MCF 10A (cell line): ENCODE measurements at regions not wholly inside any gene's neighbourhood (a gene's known extent, or its start where the extent isn't known, plus 50 kb on each side); places are given as distances from the start of the nearest gene placed in this dataset.

Experiments used
- BruUV-seq: library from RNA; stranded (reverse); fragments of 400-500 nt; replicated peaks from 2 replicates; lab custom pipeline; 2021; lab: Mats Ljungman, UMichigan
- CTCF ChIA-PET: fragments of 300-600 bp; sonication (Branson Sonifier 250); formaldehyde crosslinking; extraction: SDS; loops from one replicate; lab custom pipeline; 2021; ENCODE audit warnings: antibody characterized with exemption, inconsistent platforms; lab: Yijun Ruan, JAX
- POLR2A ChIA-PET: fragments of 300-600, 350-650 bp; sonication (Branson Sonifier 250); formaldehyde crosslinking; extraction: SDS; loops from one replicate; lab custom pipeline; 2020; ENCODE audit warnings: antibody characterized with exemption, inconsistent platforms; lab: Yijun Ruan, JAX
- DNase-seq: peaks from one replicate; pipeline ENCODE4 v3.0.0-alpha.2; 2018; ENCODE audit not compliant: unreplicated experiment
- H3K27ac Mint-ChIP-seq: one replicate; pipeline ENCODE4 v1.8.0; 2022; ENCODE audit warnings: mild to moderate bottlenecking, low read depth, mixed read lengths; ENCODE audit not compliant: unreplicated experiment
- H3K27me3 Mint-ChIP-seq: one replicate; pipeline ENCODE4 v1.8.0; 2022; ENCODE audit warnings: mixed read lengths; ENCODE audit not compliant: insufficient read depth, unreplicated experiment
- H3K36me3 Mint-ChIP-seq: one replicate; pipeline ENCODE4 v1.8.0; 2022; ENCODE audit warnings: mild to moderate bottlenecking, moderate library complexity, mixed read lengths; ENCODE audit not compliant: insufficient read depth, unreplicated experiment
- H3K4me1 Mint-ChIP-seq: one replicate; pipeline ENCODE4 v1.8.0; 2022; ENCODE audit warnings: mixed read lengths; ENCODE audit not compliant: insufficient read depth, unreplicated experiment
- H3K4me3 Mint-ChIP-seq: one replicate; pipeline ENCODE4 v1.8.0; 2022; ENCODE audit warnings: mild to moderate bottlenecking, moderate library complexity, mixed read lengths; ENCODE audit not compliant: unreplicated experiment
- H3K9me3 Mint-ChIP-seq: one replicate; pipeline ENCODE4 v1.8.0; 2022; ENCODE audit warnings: mixed read lengths; ENCODE audit not compliant: unreplicated experiment
- intact Hi-C: fragments of 100-400 bp; cut with micrococcal nuclease; formaldehyde crosslinking; loops from 2 replicates; pipeline ENCODE4 v1.14.1; 2022
- TF ChIP-seq, protein P1 (sequence below): fragments of 200-600 bp; IDR thresholded peaks from one replicate; pipeline ENCODE4 v1.8.0; 2022; ENCODE audit warnings: antibody characterized with exemption, mild to moderate bottlenecking; ENCODE audit not compliant: unreplicated experiment

DNA sequence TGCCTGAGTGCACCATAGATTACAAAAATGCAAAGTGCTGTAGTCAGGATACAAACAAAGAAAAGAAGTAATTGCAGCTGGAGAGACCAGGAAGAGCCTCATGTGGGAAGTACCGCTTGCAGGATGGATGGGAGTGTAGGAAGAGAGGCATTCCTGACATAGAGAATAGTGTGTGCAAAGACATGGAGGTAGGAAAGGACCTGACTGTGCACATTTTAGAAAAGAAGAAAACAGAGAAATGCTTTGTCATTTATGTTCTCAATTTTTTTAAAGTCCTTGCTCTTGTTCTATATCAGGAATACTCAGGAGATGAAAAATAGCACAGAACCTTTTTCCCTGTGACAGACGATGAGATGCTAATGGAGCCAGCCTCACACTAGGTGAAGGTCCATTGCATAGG lies 358.7 kb upstream of the TMPO start:
- POLR2A ChIA-PET, result no interaction called here
- TF ChIP-seq, protein P1, sequence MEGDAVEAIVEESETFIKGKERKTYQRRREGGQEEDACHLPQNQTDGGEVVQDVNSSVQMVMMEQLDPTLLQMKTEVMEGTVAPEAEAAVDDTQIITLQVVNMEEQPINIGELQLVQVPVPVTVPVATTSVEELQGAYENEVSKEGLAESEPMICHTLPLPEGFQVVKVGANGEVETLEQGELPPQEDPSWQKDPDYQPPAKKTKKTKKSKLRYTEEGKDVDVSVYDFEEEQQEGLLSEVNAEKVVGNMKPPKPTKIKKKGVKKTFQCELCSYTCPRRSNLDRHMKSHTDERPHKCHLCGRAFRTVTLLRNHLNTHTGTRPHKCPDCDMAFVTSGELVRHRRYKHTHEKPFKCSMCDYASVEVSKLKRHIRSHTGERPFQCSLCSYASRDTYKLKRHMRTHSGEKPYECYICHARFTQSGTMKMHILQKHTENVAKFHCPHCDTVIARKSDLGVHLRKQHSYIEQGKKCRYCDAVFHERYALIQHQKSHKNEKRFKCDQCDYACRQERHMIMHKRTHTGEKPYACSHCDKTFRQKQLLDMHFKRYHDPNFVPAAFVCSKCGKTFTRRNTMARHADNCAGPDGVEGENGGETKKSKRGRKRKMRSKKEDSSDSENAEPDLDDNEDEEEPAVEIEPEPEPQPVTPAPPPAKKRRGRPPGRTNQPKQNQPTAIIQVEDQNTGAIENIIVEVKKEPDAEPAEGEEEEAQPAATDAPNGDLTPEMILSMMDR, result no peak
- Mint-ChIP-seq H3K27me3 (peaks cover 59% of the 10 kb centered on the region), H3K36me3 (no peaks in the 10 kb centered on the region), H3K27ac (no peak overlapping the region), H3K4me3 (no peak overlapping the region), H3K9me3 (no peaks in the 10 kb centered on the region), H3K4me1 (no peaks in the 10 kb centered on the region)
- DNase-seq, result no peak
- intact Hi-C loops, result loop anchor here (10.0 kb wide), 1 partner anchor 442 kb away; no protein-coding TSS in a partner anchor
- no TSS peak for BruUV-seq
- CTCF ChIA-PET, result interaction anchor here (0.7 kb wide), 1 partner anchor 310 kb away, joined by 3 read pairs; no protein-coding TSS in a partner anchor

DNA sequence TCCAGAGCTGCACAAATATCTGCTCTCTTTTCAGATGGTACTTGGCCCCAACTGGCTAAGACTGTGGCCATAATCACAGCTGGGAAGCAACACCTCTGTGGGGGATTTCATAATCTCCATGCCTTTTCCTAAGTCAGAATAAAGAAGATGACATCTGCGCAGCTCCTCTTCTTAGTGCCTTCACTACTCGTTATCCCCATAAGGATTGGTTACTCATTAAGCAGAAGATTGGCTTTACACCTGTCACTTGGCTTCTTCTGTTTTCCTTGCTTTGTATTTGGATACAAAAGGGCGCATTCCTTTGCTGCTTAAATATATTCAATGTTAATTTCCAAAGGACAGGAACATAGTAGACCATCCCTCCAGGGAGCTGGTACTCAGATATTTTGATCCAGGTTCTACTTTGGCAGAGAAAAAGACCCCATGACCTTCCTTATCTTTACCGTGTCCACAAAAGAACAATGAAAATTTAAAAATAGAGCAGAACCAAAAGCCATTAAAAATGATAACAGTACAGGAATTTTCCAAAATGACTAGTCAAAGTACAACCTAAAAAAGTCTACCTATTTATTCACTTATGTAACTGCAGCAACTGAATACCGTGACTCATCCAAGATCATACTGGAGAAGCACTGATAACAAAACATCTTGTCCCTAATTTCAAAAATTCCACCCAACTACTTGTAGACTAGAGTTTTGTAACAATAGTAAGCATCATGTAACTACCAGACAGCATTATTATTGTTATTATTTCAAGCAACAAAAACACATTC lies 352.3 kb upstream of the TMPO start:
- Mint-ChIP-seq H3K27me3 (peaks cover 52% of the 10 kb centered on the region), H3K4me3 (no peak overlapping the region), H3K27ac (no peak overlapping the region), H3K4me1 (peaks cover 2% of the 10 kb centered on the region), H3K36me3 (no peaks in the 10 kb centered on the region), H3K9me3 (no peaks in the 10 kb centered on the region)
- no peak for DNase-seq
- TF ChIP-seq, protein P1, result no peak
- no TSS peak for BruUV-seq
- intact Hi-C loops, result no loop called here
- ChIA-PET CTCF (interaction anchor here (0.5 to 0.7 kb wide), 2 partner anchors 208 to 852 kb away, joined by 3 to 5 read pairs; no protein-coding TSS in a partner anchor), POLR2A (no interaction called here)

DNA sequence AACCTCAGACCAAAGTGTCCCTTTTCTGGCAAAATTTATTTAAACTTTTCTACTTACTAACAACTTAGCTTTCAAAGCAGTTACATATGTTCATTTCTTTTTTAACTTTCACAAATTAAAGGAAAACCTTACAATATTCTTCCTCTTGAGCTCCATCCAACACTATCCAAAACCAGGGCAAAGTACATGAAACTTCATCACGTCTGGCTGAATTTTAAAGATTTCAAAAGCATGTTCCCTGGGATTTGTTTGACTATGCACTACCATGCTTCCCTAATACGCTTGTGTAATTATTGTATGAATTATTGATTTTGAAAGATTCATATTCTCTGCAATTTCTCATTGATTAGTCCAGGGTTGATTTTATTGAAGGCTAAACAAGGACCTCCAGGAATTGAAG lies 343.1 kb upstream of the TMPO start:
- H3K4me1 Mint-ChIP-seq, result peaks cover 5% of the 10 kb centered on the region
- TF ChIP-seq, protein P1, result no peak
- no peak overlapping the region for H3K4me3 Mint-ChIP-seq
- ChIA-PET POLR2A (no interaction called here), CTCF (interaction anchor here (0.7 kb wide), 1 partner anchor 27 kb away, joined by 3 read pairs; no protein-coding TSS in a partner anchor)
- H3K27me3 Mint-ChIP-seq, result peaks cover 38% of the 10 kb centered on the region
- intact Hi-C loops, result no loop called here
- H3K9me3 Mint-ChIP-seq, result no peaks in the 10 kb centered on the region
- no TSS peak for BruUV-seq
- no peak for DNase-seq
- H3K36me3 Mint-ChIP-seq, result no peaks in the 10 kb centered on the region
- H3K27ac Mint-ChIP-seq, result no peak overlapping the region

GRCh38 chr12:98172801-98173200 lies 342.6 kb upstream of the TMPO start:
- POLR2A ChIA-PET, result no interaction called here
- Mint-ChIP-seq H3K27me3 (peaks cover 35% of the 10 kb centered on the region), H3K4me3 (no peak overlapping the region), H3K9me3 (no peaks in the 10 kb centered on the region), H3K27ac (no peak overlapping the region), H3K4me1 (peaks cover 5% of the 10 kb centered on the region), H3K36me3 (no peaks in the 10 kb centered on the region)
- no peak for DNase-seq
- TF ChIP-seq, protein P1, result no peak
- no TSS peak for BruUV-seq
- intact Hi-C loops, result no loop called here
- CTCF ChIA-PET, result interaction anchor here (0.8 kb wide), 1 partner anchor 32 kb away, joined by 3 read pairs; no protein-coding TSS in a partner anchor
